PFSK-1 (cell line): ENCODE measurements at regions not wholly inside any gene's neighbourhood (a gene's known extent, or its start where the extent isn't known, plus 50 kb on each side); places are given as distances from the start of the nearest gene placed in this dataset.

Source experiments
- POLR2AphosphoS5 ChIP-seq: IDR thresholded peaks from 2 replicates; pipeline ENCODE4 v1.6.1; 2012; ENCODE audit warnings: low read depth, mild to moderate bottlenecking, control low read depth, low read length, moderate library complexity
- TAF1 ChIP-seq: IDR thresholded peaks from 2 replicates; pipeline ENCODE4 v1.6.1; 2012; ENCODE audit warnings: low read length, control low read depth, borderline replicate concordance; ENCODE audit not compliant: insufficient read depth
- TF ChIP-seq, protein P1 (sequence below), 2 experiments: IDR thresholded peaks; 2 replicates each; pipeline versions ENCODE4 v1.6.1 to v1.8.0; 2011 to 2012; ENCODE audit warnings: low read depth in 2 of 2, low read length in 2 of 2, control low read depth in 1 of 2, inconsistent platforms in 1 of 2, mild to moderate bottlenecking in 1 of 2, moderate library complexity in 1 of 2; ENCODE audit not compliant: insufficient read depth in 1 of 2

DNA sequence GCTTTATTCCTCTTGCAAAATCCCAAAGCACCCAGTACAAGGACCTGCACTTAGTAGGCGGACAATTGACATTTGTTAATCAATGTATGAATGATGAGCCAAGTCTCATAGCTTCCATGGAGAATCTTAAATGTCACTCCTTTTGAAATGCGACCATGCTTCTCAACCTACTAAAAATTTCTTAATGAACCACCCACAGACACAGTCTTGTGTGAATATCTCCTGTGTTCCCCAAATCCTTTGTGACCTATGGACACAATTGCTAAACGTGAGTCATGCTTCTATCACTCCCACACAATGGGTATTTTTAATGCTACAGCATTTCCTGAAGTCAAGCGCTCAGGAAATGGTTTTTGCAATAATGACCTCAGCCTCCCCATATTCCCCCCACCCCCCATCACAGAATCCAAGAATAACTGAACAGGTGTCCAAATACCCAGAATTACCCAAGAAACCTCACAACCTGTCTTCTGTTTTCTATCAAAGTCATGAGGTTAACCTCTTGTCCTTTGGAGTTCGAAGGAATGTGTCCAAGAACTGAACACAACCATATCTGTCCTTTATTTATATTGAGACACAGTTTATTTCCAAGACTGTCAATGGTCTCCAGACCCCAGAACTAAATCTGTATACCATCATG is 163.6 kb upstream of the PLEKHG7 start:
- TF ChIP-seq POLR2AphosphoS5 (no peak), TAF1 (no peak)
- TF ChIP-seq, protein P1, sequence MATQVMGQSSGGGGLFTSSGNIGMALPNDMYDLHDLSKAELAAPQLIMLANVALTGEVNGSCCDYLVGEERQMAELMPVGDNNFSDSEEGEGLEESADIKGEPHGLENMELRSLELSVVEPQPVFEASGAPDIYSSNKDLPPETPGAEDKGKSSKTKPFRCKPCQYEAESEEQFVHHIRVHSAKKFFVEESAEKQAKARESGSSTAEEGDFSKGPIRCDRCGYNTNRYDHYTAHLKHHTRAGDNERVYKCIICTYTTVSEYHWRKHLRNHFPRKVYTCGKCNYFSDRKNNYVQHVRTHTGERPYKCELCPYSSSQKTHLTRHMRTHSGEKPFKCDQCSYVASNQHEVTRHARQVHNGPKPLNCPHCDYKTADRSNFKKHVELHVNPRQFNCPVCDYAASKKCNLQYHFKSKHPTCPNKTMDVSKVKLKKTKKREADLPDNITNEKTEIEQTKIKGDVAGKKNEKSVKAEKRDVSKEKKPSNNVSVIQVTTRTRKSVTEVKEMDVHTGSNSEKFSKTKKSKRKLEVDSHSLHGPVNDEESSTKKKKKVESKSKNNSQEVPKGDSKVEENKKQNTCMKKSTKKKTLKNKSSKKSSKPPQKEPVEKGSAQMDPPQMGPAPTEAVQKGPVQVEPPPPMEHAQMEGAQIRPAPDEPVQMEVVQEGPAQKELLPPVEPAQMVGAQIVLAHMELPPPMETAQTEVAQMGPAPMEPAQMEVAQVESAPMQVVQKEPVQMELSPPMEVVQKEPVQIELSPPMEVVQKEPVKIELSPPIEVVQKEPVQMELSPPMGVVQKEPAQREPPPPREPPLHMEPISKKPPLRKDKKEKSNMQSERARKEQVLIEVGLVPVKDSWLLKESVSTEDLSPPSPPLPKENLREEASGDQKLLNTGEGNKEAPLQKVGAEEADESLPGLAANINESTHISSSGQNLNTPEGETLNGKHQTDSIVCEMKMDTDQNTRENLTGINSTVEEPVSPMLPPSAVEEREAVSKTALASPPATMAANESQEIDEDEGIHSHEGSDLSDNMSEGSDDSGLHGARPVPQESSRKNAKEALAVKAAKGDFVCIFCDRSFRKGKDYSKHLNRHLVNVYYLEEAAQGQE (IDR thresholded peaks at IDR 0.05; ENCODE audit: insufficient read depth in 1 of 2, low read depth in 2 of 2, low read length in 2 of 2) = peak in 1 of 2 experiments; percentile 57; a peak in 1 of 4 replicates
